GM19324 (cell line): ENCODE measurements at regions not wholly inside any gene's neighbourhood (a gene's known extent, or its start where the extent isn't known, plus 50 kb on each side); places are given as distances from the start of the nearest gene placed in this dataset.
"Not testable (repeated sequence)": the region's sequence is repeated elsewhere in the genome, so short reads cannot be mapped to it uniquely, and the experiment has no call there.

Source experiments
- ATAC-seq: cut with Tn5 transposase; IDR thresholded peaks from one replicate; pipeline ENCODE4 v1.9.1; 2021; ENCODE audit warnings: mild to moderate bottlenecking, moderate library complexity; ENCODE audit not compliant: unreplicated experiment, low FRiP score

GRCh38 chr12:70008944-70009343 is 183.9 kb downstream of the MYRFL start:
- no peak for ATAC-seq

GRCh38 chr12:70011353-70011752 is 186.3 kb downstream of the MYRFL start:
- no peak for ATAC-seq

GRCh38 chr12:70013016-70013415 is 188.0 kb downstream of the MYRFL start:
- not testable (repeated sequence) for ATAC-seq

GRCh38 chr12:70028515-70028914 is 203.5 kb downstream of the MYRFL start:
- no peak for ATAC-seq

DNA sequence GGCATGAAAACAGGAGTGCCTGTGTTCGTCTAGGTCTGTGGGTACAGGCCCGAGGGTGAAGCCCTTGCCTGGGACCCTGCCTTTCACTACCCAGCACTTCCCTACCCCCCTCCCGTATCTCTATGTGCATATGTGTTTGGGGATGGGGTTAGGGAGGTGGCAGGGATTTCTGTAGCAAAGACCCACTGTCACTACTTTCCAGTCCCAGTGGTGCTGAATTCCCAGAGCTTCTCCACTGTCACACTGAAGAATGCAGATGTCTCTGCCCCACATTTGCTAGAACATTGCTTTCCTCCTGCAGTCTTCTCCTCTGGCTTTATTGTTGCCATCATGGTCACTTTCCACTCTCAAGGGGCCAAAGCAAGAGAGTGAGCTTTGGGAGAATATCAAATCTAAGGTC is 203.9 kb downstream of the MYRFL start:
- ATAC-seq, result no peak

- ATAC-seq, result no peak
Observed at GRCh38 chr12:70031046-70031445, 206.0 kb downstream of the MYRFL start.

- ATAC-seq, result no peak
Observed at GRCh38 chr12:70032076-70032475, 207.0 kb downstream of the MYRFL start.

GRCh38 chr12:70033310-70033709 is 208.3 kb downstream of the MYRFL start:
- ATAC-seq, result no peak

DNA sequence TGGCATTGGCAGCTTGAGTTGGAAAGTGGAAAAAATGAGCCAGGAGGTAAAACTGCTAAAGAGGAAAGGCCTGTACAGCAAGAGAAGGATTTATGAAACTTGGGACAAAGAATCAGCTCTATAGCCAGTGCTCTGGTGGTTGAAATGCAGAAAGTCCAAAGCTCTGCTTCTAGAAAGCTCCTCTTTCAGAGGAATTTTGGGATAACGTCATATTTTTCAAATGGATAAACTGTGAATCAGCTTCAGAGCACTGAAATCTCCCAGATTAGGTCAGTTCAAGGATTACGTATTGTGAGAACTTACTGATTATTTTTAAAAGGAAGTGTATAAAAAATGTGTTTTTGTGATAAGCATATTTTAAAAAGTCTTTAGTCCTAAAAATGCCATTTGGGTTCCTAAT is 203.1 kb upstream of the CNOT2 start:
- ATAC-seq, result no peak

- ATAC-seq, result no peak
Observed at GRCh38 chr12:70042675-70043074, 200.6 kb upstream of the CNOT2 start.

DNA sequence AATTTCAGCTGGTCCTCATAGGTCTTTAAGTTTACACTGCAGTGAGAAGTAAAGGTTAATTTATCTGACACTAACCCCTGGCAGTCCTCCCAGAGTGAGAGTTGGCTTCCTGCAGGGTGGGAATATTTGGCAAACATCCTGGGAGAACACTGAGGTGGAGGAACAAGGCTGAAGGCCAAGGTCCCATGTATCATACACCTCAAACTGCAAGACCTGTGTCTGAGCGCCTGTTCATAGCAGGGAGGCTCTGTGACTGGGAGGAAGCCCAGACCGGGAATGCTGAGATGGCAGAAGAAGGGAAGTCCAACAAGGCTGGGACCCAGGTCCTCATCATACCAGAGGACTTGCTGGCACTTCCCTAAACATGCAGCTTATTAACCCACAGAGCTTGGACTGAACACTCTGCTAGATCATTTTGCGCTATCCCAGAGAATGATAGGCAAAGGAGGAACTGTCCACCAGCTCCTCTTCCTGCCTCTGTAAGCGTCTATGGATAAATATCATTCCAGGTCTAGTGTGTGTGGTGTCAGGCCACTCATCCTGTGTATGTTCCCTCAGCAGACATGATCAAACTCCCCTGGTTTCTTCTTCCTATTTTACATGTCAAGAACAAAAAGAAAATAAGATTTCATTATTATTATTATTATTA is 199.6 kb upstream of the CNOT2 start:
- no peak for ATAC-seq

GRCh38 chr12:70044167-70044566 is 199.1 kb upstream of the CNOT2 start:
- ATAC-seq, result no peak

DNA sequence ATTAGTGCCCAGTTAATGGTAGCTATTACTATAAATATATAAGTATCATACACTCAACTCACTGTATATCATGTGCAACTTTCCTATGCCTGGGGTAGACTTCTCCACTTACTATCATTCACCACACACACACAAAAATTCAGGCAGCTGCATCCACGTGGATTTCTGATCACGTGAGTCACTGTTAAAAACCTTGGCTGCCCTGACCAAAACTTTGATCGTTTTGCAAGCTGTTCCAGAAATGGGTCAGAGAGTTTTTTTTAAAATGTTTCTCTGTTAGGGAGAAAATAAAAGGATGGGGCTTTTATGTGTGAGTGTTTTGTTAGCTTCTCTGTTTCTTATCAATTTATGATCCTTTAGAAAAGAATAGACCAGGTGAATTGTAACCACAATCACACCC is 198.2 kb upstream of the CNOT2 start:
- ATAC-seq, result no peak

- ATAC-seq, result no peak
Observed at GRCh38 chr12:70045514-70045913, 197.7 kb upstream of the CNOT2 start.

GRCh38 chr12:70048521-70049250 is 194.5 kb upstream of the CNOT2 start:
- no peak for ATAC-seq

GRCh38 chr12:70049596-70050360 is 193.5 kb upstream of the CNOT2 start:
- ATAC-seq, result peak; percentile 90

GRCh38 chr12:70052476-70052875 is 190.8 kb upstream of the CNOT2 start:
- ATAC-seq, result no peak

DNA sequence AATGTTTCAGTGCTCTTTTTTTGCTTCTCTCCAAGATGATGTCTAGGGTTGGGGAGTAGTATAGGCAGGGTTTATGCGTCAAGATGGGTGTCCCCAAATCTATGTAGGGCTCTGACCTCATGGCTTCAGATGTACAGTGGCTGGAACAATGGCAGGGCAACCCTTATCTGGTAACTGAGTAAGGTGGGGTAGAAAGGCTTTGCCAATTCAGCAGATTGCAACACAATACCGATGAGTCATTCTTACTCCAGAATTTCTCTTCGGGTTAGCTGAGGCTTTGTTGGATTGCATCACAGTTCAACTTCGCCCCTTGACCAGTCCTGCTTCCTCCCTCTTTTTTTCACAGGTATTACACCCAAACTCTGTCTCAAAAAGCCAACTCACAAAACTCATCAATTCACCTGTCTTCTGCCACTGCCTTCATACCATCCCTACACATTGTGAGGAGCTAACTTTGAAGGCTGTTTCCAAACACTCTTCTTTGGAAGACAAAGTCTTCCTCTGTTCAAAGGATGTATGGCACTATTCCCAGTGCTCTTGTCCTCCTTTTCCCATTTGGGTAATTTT is 190.2 kb upstream of the CNOT2 start:
- ATAC-seq, result no peak

- ATAC-seq, result no peak
Observed at GRCh38 chr12:70059373-70059772, 183.9 kb upstream of the CNOT2 start.

DNA sequence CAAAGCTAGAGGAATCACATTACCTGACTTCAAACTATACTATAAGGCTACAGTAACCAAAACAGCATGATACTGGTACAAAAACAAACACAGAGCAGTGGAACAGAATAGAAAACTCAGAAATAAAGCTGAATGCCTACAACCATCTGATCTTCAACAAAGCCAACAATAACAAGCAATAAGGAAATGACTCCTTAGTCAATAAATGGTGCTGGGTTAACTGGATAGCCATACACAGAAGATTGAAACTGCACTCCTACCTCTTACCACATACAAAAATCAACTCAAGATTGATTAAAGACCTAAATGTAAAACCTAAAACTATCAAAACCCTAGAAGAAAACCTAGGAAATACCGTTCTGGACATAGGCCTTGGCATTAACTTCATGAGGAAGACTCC is 182.6 kb upstream of the CNOT2 start:
- ATAC-seq, result no peak

GRCh38 chr12:70068743-70069142 is 174.5 kb upstream of the CNOT2 start:
- no peak for ATAC-seq
